SU-DHL-6 (cell line): ENCODE measurements at regions not wholly inside any gene's neighbourhood (a gene's known extent, or its start where the extent isn't known, plus 50 kb on each side); places are given as distances from the start of the nearest gene placed in this dataset.

Experiments
- H2AFZ ChIP-seq: fragments of 200-600 bp; sonication (generic); 2 replicates; pipeline ENCODE4 v1.6.1; 2014; ENCODE audit warnings: low read depth, mild to moderate bottlenecking, moderate library complexity, mixed read lengths, antibody characterized with exemption, low read length; ENCODE audit not compliant: severe bottlenecking
- H3F3A ChIP-seq: fragments of 200-600 bp; shearing (Covaris generic); 2 replicates; pipeline ENCODE4 v1.6.0; 2016; ENCODE audit warnings: antibody characterized with exemption, mild to moderate bottlenecking; ENCODE audit not compliant: insufficient read depth
- H3K27ac ChIP-seq: fragments of 200-600 bp; sonication (generic); 2 replicates; pipeline ENCODE4 v1.5.1; 2016; ENCODE audit warnings: low read depth, mild to moderate bottlenecking, low read length, moderate library complexity, mixed read lengths
- H3K27me3 ChIP-seq: fragments of 200-600 bp; sonication (generic), shearing (Covaris generic); 2 replicates; pipeline ENCODE4 v1.6.0; 2014; ENCODE audit warnings: mild to moderate bottlenecking, low read length
- H3K36me3 ChIP-seq: fragments of 200-600 bp; sonication (generic); 2 replicates; pipeline ENCODE4 v1.6.1; 2014; ENCODE audit warnings: mild to moderate bottlenecking, low read length, mixed read lengths
- H3K4me2 ChIP-seq: fragments of 300-600, 200-600 bp; shearing (Covaris generic), sonication (generic); 2 replicates; pipeline ENCODE4 v1.6.0; 2014; ENCODE audit warnings: low read length, low read depth, mild to moderate bottlenecking; ENCODE audit not compliant: poor library complexity, severe bottlenecking
- H3K4me3 ChIP-seq: fragments of 200-600 bp; sonication (generic); 2 replicates; pipeline ENCODE4 v1.5.1; 2014; ENCODE audit warnings: antibody characterized with exemption, low read length, mild to moderate bottlenecking, mixed read lengths; ENCODE audit not compliant: insufficient read depth, poor library complexity, severe bottlenecking
- H3K79me2 ChIP-seq: fragments of 200-600 bp; sonication (generic); 2 replicates; pipeline ENCODE4 v1.6.1; 2014; ENCODE audit warnings: mild to moderate bottlenecking, low read length, moderate library complexity; ENCODE audit not compliant: insufficient read depth
- H3K9ac ChIP-seq: fragments of 200-600 bp; sonication (generic); 2 replicates; pipeline ENCODE4 v1.7.0; 2014; ENCODE audit warnings: mild to moderate bottlenecking, low read length
- H3K9me2 ChIP-seq: fragments of 200-600 bp; sonication (generic); replicated peaks from 2 replicates; pipeline ENCODE4 v1.6.1; 2014; ENCODE audit warnings: low read length; ENCODE audit not compliant: insufficient read depth
- H3K9me3 ChIP-seq: fragments of 200-600 bp; sonication (generic); 2 replicates; pipeline ENCODE4 v1.6.1; 2014; ENCODE audit warnings: low read length, mixed read lengths; ENCODE audit not compliant: insufficient read depth
- H4K20me1 ChIP-seq: fragments of 200-600 bp; sonication (generic); 2 replicates; pipeline ENCODE4 v1.6.1; 2014; ENCODE audit warnings: low read depth, mild to moderate bottlenecking, antibody characterized with exemption, low read length, moderate library complexity, mixed read lengths
- EZH2phosphoT487 ChIP-seq: fragments of 200-600 bp; sonication (generic), shearing (Covaris generic); conservative IDR thresholded peaks from 2 replicates; pipeline ENCODE4 v1.6.1; 2018; ENCODE audit warnings: mild to moderate bottlenecking, antibody characterized with exemption, low read length, moderate library complexity, mixed read lengths
- TF ChIP-seq, protein P1 (sequence below): fragments of 200-600 bp; sonication (generic); IDR thresholded peaks from one replicate; pipeline ENCODE4 v1.5.1; 2017; ENCODE audit warnings: antibody characterized with exemption, mild to moderate bottlenecking, low read length, moderate library complexity; ENCODE audit not compliant: insufficient read depth, poor library complexity, severe bottlenecking

DNA sequence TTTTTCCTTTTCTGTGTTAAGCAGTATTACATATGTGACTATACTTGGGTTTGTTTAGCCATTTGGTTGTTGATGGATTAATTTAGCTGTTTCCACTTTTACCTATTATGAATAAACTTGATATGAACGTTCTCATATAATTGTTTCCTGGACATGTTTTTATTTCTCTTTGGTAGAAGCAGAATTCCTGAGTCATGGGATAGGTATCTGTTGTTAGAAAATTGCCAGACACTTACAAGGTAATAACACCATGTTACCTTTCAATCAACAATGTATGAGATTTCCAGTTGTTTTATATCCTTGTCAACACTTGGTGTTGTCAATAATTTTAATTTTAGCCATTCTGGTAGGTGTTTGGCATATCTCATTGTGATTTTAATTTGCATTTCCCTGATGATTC is 475.4 kb downstream of the IGSF11 start:
- no peak overlapping the region for H3K27ac ChIP-seq
- no peaks in the 10 kb centered on the region for H3K9me2 ChIP-seq
- H2AFZ ChIP-seq = no peak overlapping the region
- no peaks in the 10 kb centered on the region for H3K79me2 ChIP-seq
- no peaks in the 10 kb centered on the region for H3K36me3 ChIP-seq
- no peak for TF ChIP-seq EZH2phosphoT487
- TF ChIP-seq, protein P1, sequence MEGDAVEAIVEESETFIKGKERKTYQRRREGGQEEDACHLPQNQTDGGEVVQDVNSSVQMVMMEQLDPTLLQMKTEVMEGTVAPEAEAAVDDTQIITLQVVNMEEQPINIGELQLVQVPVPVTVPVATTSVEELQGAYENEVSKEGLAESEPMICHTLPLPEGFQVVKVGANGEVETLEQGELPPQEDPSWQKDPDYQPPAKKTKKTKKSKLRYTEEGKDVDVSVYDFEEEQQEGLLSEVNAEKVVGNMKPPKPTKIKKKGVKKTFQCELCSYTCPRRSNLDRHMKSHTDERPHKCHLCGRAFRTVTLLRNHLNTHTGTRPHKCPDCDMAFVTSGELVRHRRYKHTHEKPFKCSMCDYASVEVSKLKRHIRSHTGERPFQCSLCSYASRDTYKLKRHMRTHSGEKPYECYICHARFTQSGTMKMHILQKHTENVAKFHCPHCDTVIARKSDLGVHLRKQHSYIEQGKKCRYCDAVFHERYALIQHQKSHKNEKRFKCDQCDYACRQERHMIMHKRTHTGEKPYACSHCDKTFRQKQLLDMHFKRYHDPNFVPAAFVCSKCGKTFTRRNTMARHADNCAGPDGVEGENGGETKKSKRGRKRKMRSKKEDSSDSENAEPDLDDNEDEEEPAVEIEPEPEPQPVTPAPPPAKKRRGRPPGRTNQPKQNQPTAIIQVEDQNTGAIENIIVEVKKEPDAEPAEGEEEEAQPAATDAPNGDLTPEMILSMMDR = no peak
- H3K4me3 ChIP-seq = no peak overlapping the region
- H3K9ac ChIP-seq = no peak overlapping the region
- no peaks in the 10 kb centered on the region for H3K9me3 ChIP-seq
- no peak overlapping the region for H3K4me2 ChIP-seq
- H4K20me1 ChIP-seq = no peaks in the 10 kb centered on the region
- H3F3A ChIP-seq = no peaks in the 10 kb centered on the region
- H3K27me3 ChIP-seq = no peaks in the 10 kb centered on the region

DNA sequence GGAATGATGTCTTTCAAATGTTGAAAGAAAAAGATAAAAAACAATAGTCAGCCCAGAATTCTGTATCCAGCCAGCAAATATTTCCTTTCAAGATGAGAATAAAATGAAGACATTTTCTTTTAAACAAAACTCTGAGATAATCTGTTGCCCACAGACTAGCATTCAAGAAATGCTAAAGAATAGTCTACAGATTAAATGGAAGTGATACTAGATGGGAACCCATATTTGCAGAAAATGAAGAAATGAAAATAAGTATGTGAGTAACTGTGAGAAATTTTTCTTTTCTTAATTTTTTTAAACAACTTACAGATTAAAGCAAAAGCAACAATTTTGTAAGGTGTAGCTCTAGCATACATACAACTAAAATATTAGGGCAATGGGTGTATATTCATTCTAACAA is 469.8 kb downstream of the IGSF11 start:
- Histone ChIP-seq H3K27me3 (no peaks in the 10 kb centered on the region), H3K9me3 (no peaks in the 10 kb centered on the region), H2AFZ (no peak overlapping the region), H3K79me2 (no peaks in the 10 kb centered on the region), H3K27ac (no peak overlapping the region), H3K36me3 (no peaks in the 10 kb centered on the region), H3K9me2 (no peaks in the 10 kb centered on the region), H4K20me1 (no peaks in the 10 kb centered on the region), H3K4me2 (no peak overlapping the region), H3F3A (no peaks in the 10 kb centered on the region), H3K4me3 (no peak overlapping the region), H3K9ac (no peak overlapping the region)
- TF ChIP-seq EZH2phosphoT487 = no peak
- TF ChIP-seq, protein P1 = no peak

DNA sequence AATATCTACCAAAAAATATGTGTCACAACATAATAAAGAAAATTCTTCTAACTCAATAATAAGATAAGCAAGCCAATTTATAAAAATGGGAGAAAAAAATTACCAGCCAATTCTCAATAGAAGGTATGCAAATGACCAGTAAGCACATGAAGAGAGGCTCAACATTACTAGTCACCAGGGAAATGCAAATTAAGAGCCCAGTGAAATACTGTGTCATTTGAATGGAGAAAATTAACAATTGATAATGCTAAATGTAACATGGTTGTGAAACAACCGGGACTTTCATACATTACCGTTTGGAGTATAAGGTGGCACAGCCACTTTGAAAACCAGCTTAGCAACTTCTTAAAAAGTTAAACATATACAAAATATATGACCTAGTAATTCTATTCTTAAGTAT is 460.7 kb downstream of the IGSF11 start:
- Histone ChIP-seq H3K9me2 (no peaks in the 10 kb centered on the region), H2AFZ (no peak overlapping the region), H3K27me3 (no peaks in the 10 kb centered on the region), H3K9me3 (no peaks in the 10 kb centered on the region), H3F3A (no peaks in the 10 kb centered on the region), H3K9ac (no peak overlapping the region), H3K79me2 (no peaks in the 10 kb centered on the region), H3K27ac (no peak overlapping the region), H3K36me3 (no peaks in the 10 kb centered on the region), H3K4me3 (no peak overlapping the region), H4K20me1 (no peaks in the 10 kb centered on the region), H3K4me2 (no peak overlapping the region)
- TF ChIP-seq, protein P1 = no peak
- no peak for TF ChIP-seq EZH2phosphoT487
